Activated CD8-positive, alpha-beta T cell treated with anti-CD3 and anti-CD28 coated beads for 36 hours (primary cell): ENCODE measurements at regions not wholly inside any gene's neighbourhood (a gene's known extent, or its start where the extent isn't known, plus 50 kb on each side); places are given as distances from the start of the nearest gene placed in this dataset.

ENCODE experiments used
- ATAC-seq: fragments of 200-7000 bp; cut with Tn5 transposase; one replicate; pipeline ENCODE4 v1.10.0; 2021; ENCODE audit warnings: mild to moderate bottlenecking, moderate library complexity
- CTCF ChIA-PET: fragments of 350-600 bp; sonication (Branson Sonifier 250); formaldehyde crosslinking; loops from one replicate; lab custom pipeline; 2021; ENCODE audit warnings: antibody characterized with exemption; lab: Charles Lee
- POLR2A ChIA-PET: fragments of 350-600 bp; sonication (Branson Sonifier 250); formaldehyde crosslinking; loops from one replicate; lab custom pipeline; 2021; ENCODE audit warnings: antibody characterized with exemption; lab: Charles Lee
- DNase-seq: peaks from one replicate; pipeline ENCODE4 v3.0.0-alpha.2; 2020
- H3K27ac Mint-ChIP-seq: one replicate; pipeline ENCODE4 v1.8.0; 2021; ENCODE audit warnings: mild to moderate bottlenecking, mixed read lengths
- H3K27me3 Mint-ChIP-seq: one replicate; pipeline ENCODE4 v1.8.0; 2021; ENCODE audit warnings: mixed read lengths
- H3K36me3 Mint-ChIP-seq: one replicate; pipeline ENCODE4 v1.8.0; 2021; ENCODE audit warnings: low read depth, mixed read lengths
- H3K4me1 Mint-ChIP-seq: one replicate; pipeline ENCODE4 v1.8.0; 2021; ENCODE audit warnings: low read depth, mixed read lengths
- H3K4me3 Mint-ChIP-seq: one replicate; pipeline ENCODE4 v1.8.0; 2021; ENCODE audit warnings: mild to moderate bottlenecking, moderate library complexity, mixed read lengths
- H3K9me3 Mint-ChIP-seq: one replicate; pipeline ENCODE4 v1.8.0; 2021; ENCODE audit warnings: mixed read lengths
- CTCF ChIP-seq: fragments of 200-600 bp; IDR thresholded peaks from one replicate; pipeline ENCODE4 v1.8.0; 2022; ENCODE audit warnings: antibody characterized with exemption, mild to moderate bottlenecking
- intact Hi-C: fragments of 100-400 bp; cut with micrococcal nuclease; formaldehyde crosslinking; loops from one replicate; pipeline ENCODE4 v1.10.0; 2022

DNA sequence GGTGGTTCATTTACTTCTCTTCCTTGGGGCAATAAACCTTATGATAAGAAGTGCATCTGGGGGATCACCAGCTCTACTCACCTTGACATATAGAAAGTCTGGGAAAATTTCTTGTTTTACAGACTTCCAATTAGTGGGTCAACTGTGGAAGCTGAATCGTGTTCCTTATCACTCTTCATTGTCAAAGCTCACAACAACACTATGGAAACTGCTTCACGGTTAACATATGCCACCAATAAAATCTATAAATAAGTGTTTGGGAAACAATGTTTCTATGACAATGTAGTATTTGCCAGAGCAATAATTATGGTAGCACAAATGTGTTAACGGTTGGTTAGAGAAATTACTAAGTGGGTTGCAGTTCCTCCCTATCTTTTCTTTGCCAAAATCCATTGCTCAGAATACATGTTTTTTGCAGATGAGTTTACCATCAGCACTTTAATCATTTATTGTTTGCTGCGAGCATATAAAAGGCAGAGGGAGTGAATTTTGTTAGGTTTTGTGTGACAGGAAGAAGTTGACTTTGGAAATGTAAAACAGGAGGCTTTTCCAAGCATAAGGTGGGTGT lies 321.8 kb downstream of the RFC3 start:
- POLR2A ChIA-PET = no interaction called here
- TF ChIP-seq CTCF = no peak
- DNase-seq (no peak), ATAC-seq (no peak)
- peaks cover 5% of the 10 kb centered on the region for H3K9me3 Mint-ChIP-seq
- H3K4me3 Mint-ChIP-seq = no peak overlapping the region
- H3K27ac Mint-ChIP-seq = no peak overlapping the region
- H3K36me3 Mint-ChIP-seq = no peaks in the 10 kb centered on the region
- H3K27me3 Mint-ChIP-seq = peaks cover 3% of the 10 kb centered on the region
- H3K4me1 Mint-ChIP-seq = no peaks in the 10 kb centered on the region
- CTCF ChIA-PET = no interaction called here
- intact Hi-C loops = no loop called here

- ChIA-PET CTCF (no interaction called here), POLR2A (no interaction called here)
- Mint-ChIP-seq H3K9me3 (no peaks in the 10 kb centered on the region), H3K4me1 (no peaks in the 10 kb centered on the region), H3K36me3 (no peaks in the 10 kb centered on the region), H3K27me3 (peaks cover 3% of the 10 kb centered on the region), H3K27ac (no peak overlapping the region), H3K4me3 (no peak overlapping the region)
- intact Hi-C loops = no loop called here
- TF ChIP-seq CTCF = no peak
- ATAC-seq = no peak
- DNase-seq = no peak
Measured at GRCh38 chr13:34143637-34144036, 325.7 kb downstream of the RFC3 start.

- TF ChIP-seq CTCF = no peak
- ChIA-PET POLR2A (no interaction called here), CTCF (no interaction called here)
- no peak overlapping the region for H3K4me3 Mint-ChIP-seq
- ATAC-seq (no peak), DNase-seq (no peak)
- no peaks in the 10 kb centered on the region for H3K36me3 Mint-ChIP-seq
- H3K9me3 Mint-ChIP-seq = no peaks in the 10 kb centered on the region
- peaks cover 3% of the 10 kb centered on the region for H3K27me3 Mint-ChIP-seq
- no peaks in the 10 kb centered on the region for H3K4me1 Mint-ChIP-seq
- intact Hi-C loops = no loop called here
- no peak overlapping the region for H3K27ac Mint-ChIP-seq
Measured at GRCh38 chr13:34144142-34144541, 326.2 kb downstream of the RFC3 start.

DNA sequence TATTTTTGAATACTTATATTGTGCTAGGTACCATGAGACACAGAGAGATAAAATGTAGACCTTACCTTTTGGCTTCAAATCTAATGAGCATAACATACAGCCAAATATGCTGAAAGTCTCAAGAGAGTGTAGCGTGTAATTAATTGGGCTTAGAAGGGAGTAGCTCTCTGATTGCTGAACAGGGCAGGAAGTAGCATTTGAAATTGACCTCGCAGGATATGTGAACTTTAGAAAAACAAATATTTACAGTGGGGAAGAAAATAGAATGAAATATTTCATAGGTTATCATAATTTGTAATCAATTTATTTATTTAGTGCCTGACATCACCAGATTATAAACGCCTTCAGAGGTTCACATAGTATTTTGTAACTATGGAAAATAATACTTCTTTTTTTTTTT lies 327.1 kb downstream of the RFC3 start:
- Mint-ChIP-seq H3K4me3 (no peak overlapping the region), H3K27me3 (peaks cover 1% of the 10 kb centered on the region), H3K27ac (no peak overlapping the region), H3K36me3 (no peaks in the 10 kb centered on the region), H3K4me1 (no peaks in the 10 kb centered on the region), H3K9me3 (no peaks in the 10 kb centered on the region)
- ChIA-PET CTCF (no interaction called here), POLR2A (no interaction called here)
- ATAC-seq (no peak), DNase-seq (no peak)
- no peak for TF ChIP-seq CTCF
- intact Hi-C loops = no loop called here

GRCh38 chr13:34148359-34148758 lies 330.4 kb downstream of the RFC3 start:
- no peak for TF ChIP-seq CTCF
- no peak overlapping the region for H3K4me3 Mint-ChIP-seq
- H3K36me3 Mint-ChIP-seq = no peaks in the 10 kb centered on the region
- intact Hi-C loops = no loop called here
- H3K4me1 Mint-ChIP-seq = no peaks in the 10 kb centered on the region
- no peaks in the 10 kb centered on the region for H3K9me3 Mint-ChIP-seq
- no peak overlapping the region for H3K27ac Mint-ChIP-seq
- ChIA-PET CTCF (no interaction called here), POLR2A (no interaction called here)
- no peak for DNase-seq
- ATAC-seq = no peak
- no peaks in the 10 kb centered on the region for H3K27me3 Mint-ChIP-seq
